ENCODE measurements at regions not wholly inside any gene's neighbourhood (a gene's known extent, or its start where the extent isn't known, plus 50 kb on each side); places are given as distances from the start of the nearest gene placed in this dataset.
"Not testable (repeated sequence)": the region's sequence is repeated elsewhere in the genome, so short reads cannot be mapped to it uniquely, and the experiment has no call there.

GRCh38 chr6:144612811-144613210 is 327.7 kb downstream of the UTRN start:
- no peak for DNase-seq (ENCODE audit: low spot score)

GRCh38 chr6:144613859-144614258 is 328.7 kb downstream of the UTRN start:
- no peak for DNase-seq (ENCODE audit: low spot score)

GRCh38 chr6:144615870-144616269 is 330.7 kb downstream of the UTRN start:
- no peak for DNase-seq (ENCODE audit: low spot score)

GRCh38 chr6:144617191-144617590 is 332.1 kb downstream of the UTRN start:
- DNase-seq (ENCODE audit: low spot score), result no peak

GRCh38 chr6:144617708-144618107 is 332.6 kb downstream of the UTRN start:
- no peak for DNase-seq (ENCODE audit: low spot score)

GRCh38 chr6:144619966-144620365 is 334.8 kb downstream of the UTRN start:
- DNase-seq (ENCODE audit: low spot score), result no peak

- no peak for DNase-seq (ENCODE audit: low spot score)
Observed at GRCh38 chr6:144621332-144621731, 336.2 kb downstream of the UTRN start.

- no peak for DNase-seq (ENCODE audit: low spot score)
Observed at GRCh38 chr6:144624246-144624645, 339.1 kb downstream of the UTRN start.

GRCh38 chr6:144624716-144625115 is 339.6 kb downstream of the UTRN start:
- no peak for DNase-seq (ENCODE audit: low spot score)

GRCh38 chr6:144630857-144631256 is 345.7 kb downstream of the UTRN start:
- no peak for DNase-seq (ENCODE audit: low spot score)

- no peak for DNase-seq (ENCODE audit: low spot score)
Observed at GRCh38 chr6:144632266-144632665, 347.1 kb downstream of the UTRN start.

GRCh38 chr6:144633886-144634285 is 348.8 kb downstream of the UTRN start:
- no peak for DNase-seq (ENCODE audit: low spot score)

- DNase-seq (ENCODE audit: low spot score), result no peak
Observed at GRCh38 chr6:144634371-144634770, 349.2 kb downstream of the UTRN start.

GRCh38 chr6:144635051-144635450 is 349.9 kb downstream of the UTRN start:
- DNase-seq (ENCODE audit: low spot score), result no peak

GRCh38 chr6:144636025-144636424 is 350.9 kb downstream of the UTRN start:
- not testable (repeated sequence) for DNase-seq (ENCODE audit: low spot score)

GRCh38 chr6:144637541-144637940 is 352.4 kb downstream of the UTRN start:
- DNase-seq (ENCODE audit: low spot score), result no peak

- peak; percentile 32 for DNase-seq (ENCODE audit: low spot score)
Observed at GRCh38 chr6:144639654-144640053, 354.5 kb downstream of the UTRN start.

GRCh38 chr6:144641286-144641685 is 356.2 kb downstream of the UTRN start:
- no peak for DNase-seq (ENCODE audit: low spot score)

- DNase-seq (ENCODE audit: low spot score), result no peak
Observed at GRCh38 chr6:144644776-144645175, 359.6 kb downstream of the UTRN start.

- no peak for DNase-seq (ENCODE audit: low spot score)
Observed at GRCh38 chr6:144646093-144647056, 361.2 kb downstream of the UTRN start.

GRCh38 chr6:144647406-144647964 is 362.4 kb downstream of the UTRN start:
- no peak for DNase-seq (ENCODE audit: low spot score)

GRCh38 chr6:144647971-144648651 is 363.0 kb downstream of the UTRN start:
- DNase-seq (ENCODE audit: low spot score), result peak; percentile 8
